H9 (cell line): ENCODE measurements at regions not wholly inside any gene's neighbourhood (a gene's known extent, or its start where the extent isn't known, plus 50 kb on each side); places are given as distances from the start of the nearest gene placed in this dataset.

Experiments used
- DNase-seq: peaks from one replicate; pipeline ENCODE4 v3.0.0-alpha.2; 2017
- H2AFZ ChIP-seq: one replicate; pipeline ENCODE4 v1.6.1; 2013; ENCODE audit warnings: mild to moderate bottlenecking, low read length, control low read depth, moderate library complexity
- H2AK5ac ChIP-seq: 2 replicates; pipeline ENCODE4 v1.6.1; 2013; ENCODE audit warnings: low read length, control low read depth, mixed read lengths; ENCODE audit not compliant: insufficient read length
- H2BK120ac ChIP-seq: one replicate; pipeline ENCODE4 v1.6.1; 2013; ENCODE audit warnings: low read depth, mild to moderate bottlenecking, low read length, control low read depth, inconsistent platforms; ENCODE audit not compliant: poor library complexity, severe bottlenecking
- H2BK12ac ChIP-seq: 2 replicates; pipeline ENCODE4 v1.6.1; 2013; ENCODE audit warnings: low read length, control low read depth, mixed read lengths, low read depth; ENCODE audit not compliant: insufficient read length
- H2BK15ac ChIP-seq: 2 replicates; pipeline ENCODE4 v1.6.1; 2013; ENCODE audit warnings: low read depth, low read length, control low read depth
- H2BK20ac ChIP-seq: one replicate; pipeline ENCODE4 v1.6.1; 2013; ENCODE audit warnings: low read depth, mild to moderate bottlenecking, low read length, control low read depth, inconsistent platforms; ENCODE audit not compliant: poor library complexity, severe bottlenecking
- H2BK5ac ChIP-seq: 2 replicates; pipeline ENCODE4 v1.6.1; 2013; ENCODE audit warnings: low read length, control low read depth, mixed read lengths; ENCODE audit not compliant: insufficient read length
- H3K14ac ChIP-seq: 2 replicates; pipeline ENCODE4 v1.6.1; 2013; ENCODE audit warnings: low read length, control low read depth; ENCODE audit not compliant: insufficient read depth
- H3K18ac ChIP-seq: 2 replicates; pipeline ENCODE4 v1.6.1; 2013; ENCODE audit warnings: low read depth, mild to moderate bottlenecking, mixed read lengths, low read length, control low read depth; ENCODE audit not compliant: insufficient read length
- H3K23ac ChIP-seq: 2 replicates; pipeline ENCODE4 v1.6.1; 2013; ENCODE audit warnings: low read length, control low read depth, mixed read lengths, low read depth; ENCODE audit not compliant: insufficient read length
- H3K23me2 ChIP-seq: 2 replicates; pipeline ENCODE4 v1.6.1; 2013; ENCODE audit warnings: low read depth, mild to moderate bottlenecking, mixed read lengths, low read length, control low read depth; ENCODE audit not compliant: insufficient read length, poor library complexity, severe bottlenecking
- H3K27ac ChIP-seq: 2 replicates; pipeline ENCODE4 v1.5.1; 2013; ENCODE audit warnings: low read length, control low read depth, mixed read lengths, low read depth; ENCODE audit not compliant: insufficient read length
- H3K27me3 ChIP-seq: 2 replicates; pipeline ENCODE4 v1.6.1; 2013; ENCODE audit warnings: low read length, control low read depth, inconsistent platforms; ENCODE audit not compliant: insufficient read depth
- H3K4ac ChIP-seq: 2 replicates; pipeline ENCODE4 v1.6.1; 2013; ENCODE audit warnings: low read depth, mild to moderate bottlenecking, control low read depth, inconsistent platforms, low read length, moderate library complexity
- H3K4me1 ChIP-seq: 2 replicates; pipeline ENCODE4 v1.6.1; 2013; ENCODE audit warnings: low read length, control low read depth, inconsistent platforms; ENCODE audit not compliant: insufficient read depth
- H3K4me2 ChIP-seq: 2 replicates; pipeline ENCODE4 v1.6.1; 2013; ENCODE audit warnings: low read length, control low read depth, mixed read lengths; ENCODE audit not compliant: insufficient read length, insufficient read depth
- H3K56ac ChIP-seq: 2 replicates; pipeline ENCODE4 v1.6.1; 2013; ENCODE audit warnings: low read depth, mild to moderate bottlenecking, mixed read lengths, low read length, control low read depth; ENCODE audit not compliant: insufficient read length
- H3K79me1 ChIP-seq: 2 replicates; pipeline ENCODE4 v1.6.1; 2013; ENCODE audit warnings: low read depth, mild to moderate bottlenecking, moderate library complexity, low read length, control low read depth, inconsistent platforms; ENCODE audit not compliant: insufficient read depth, poor library complexity, severe bottlenecking
- H3K79me2 ChIP-seq: 2 replicates; pipeline ENCODE4 v1.6.1; 2013; ENCODE audit warnings: low read length, control low read depth, inconsistent platforms; ENCODE audit not compliant: insufficient read depth
- H3K9ac ChIP-seq: 2 replicates; pipeline ENCODE4 v1.6.1; 2013; ENCODE audit warnings: low read length, control low read depth, mixed read lengths; ENCODE audit not compliant: insufficient read length; ENCODE audit errors: extremely low read depth
- H3K9me3 ChIP-seq: one replicate; pipeline ENCODE4 v1.6.1; 2013; ENCODE audit warnings: low read depth, low read length, inconsistent platforms; ENCODE audit not compliant: control insufficient read depth
- H3T11ph ChIP-seq: one replicate; pipeline ENCODE4 v1.6.1; 2013; ENCODE audit warnings: mild to moderate bottlenecking, low read length, control low read depth, inconsistent platforms
- H4K20me1 ChIP-seq: one replicate; pipeline ENCODE4 v1.6.1; 2013; ENCODE audit not compliant: control insufficient read depth, insufficient read length, insufficient read depth
- H4K5ac ChIP-seq: 2 replicates; pipeline ENCODE4 v1.6.1; 2013; ENCODE audit warnings: low read depth, mild to moderate bottlenecking, mixed read lengths, low read length, control low read depth; ENCODE audit not compliant: insufficient read length
- H4K8ac ChIP-seq: replicated peaks from 2 replicates; pipeline ENCODE4 v1.6.1; 2013; ENCODE audit warnings: low read length, control low read depth, mixed read lengths, low read depth; ENCODE audit not compliant: insufficient read length
- H4K91ac ChIP-seq: 2 replicates; pipeline ENCODE4 v1.6.1; 2013; ENCODE audit warnings: low read depth, mild to moderate bottlenecking, moderate library complexity, mixed read lengths, low read length, control low read depth; ENCODE audit not compliant: insufficient read length
- H3K27ac Mint-ChIP-seq, 3 experiments: 2 replicates in 2 of 3; 3 replicates in 1 of 3; pipeline ENCODE4 v1.8.0; 2020 to 2021; ENCODE audit warnings: mixed read lengths in 3 of 3, mild to moderate bottlenecking in 1 of 3, moderate library complexity in 1 of 3
- H3K27me3 Mint-ChIP-seq: 2 replicates; pipeline ENCODE4 v1.8.0; 2021; ENCODE audit warnings: low read depth, mild to moderate bottlenecking, moderate library complexity, mixed read lengths
- H3K36me3 Mint-ChIP-seq, 3 experiments: 2 replicates in 2 of 3; 3 replicates in 1 of 3; pipeline ENCODE4 v1.8.0; 2020 to 2021; ENCODE audit warnings: low read depth in 3 of 3, mixed read lengths in 3 of 3; ENCODE audit not compliant: insufficient read depth in 1 of 3
- H3K4me1 Mint-ChIP-seq, 2 experiments: 2 replicates each; pipeline ENCODE4 v1.8.0; 2020; ENCODE audit warnings: mixed read lengths in 2 of 2
- H3K4me3 Mint-ChIP-seq, 2 experiments: 2 replicates in 1 of 2; 3 replicates in 1 of 2; pipeline ENCODE4 v1.8.0; 2020 to 2021; ENCODE audit warnings: mild to moderate bottlenecking in 2 of 2, mixed read lengths in 2 of 2, moderate library complexity in 1 of 2
- H3K9me3 Mint-ChIP-seq, 2 experiments: 2 replicates in 1 of 2; 3 replicates in 1 of 2; pipeline ENCODE4 v1.8.0; 2020; ENCODE audit warnings: mild to moderate bottlenecking in 2 of 2, mixed read lengths in 2 of 2, moderate library complexity in 1 of 2
- WGBS: extraction: QIAGEN DNeasy Blood & Tissue Kit; methylation state at CpG from one replicate; pipeline ENCODE4 v1.1.7; 2013; ENCODE audit warnings: missing lambda C conversion rate, low lambda C conversion rate, mixed read lengths; ENCODE audit not compliant: insufficient read length; ENCODE audit errors: extremely low coverage; 5-methylcytosine and 5-hydroxymethylcytosine counted together
- TF ChIP-seq, protein P1 (sequence below): fragments of 200-600 bp; sonication (generic); conservative IDR thresholded peaks from 3 replicates; pipeline ENCODE4 v1.8.0; 2021; ENCODE audit warnings: antibody characterized with exemption, mild to moderate bottlenecking

DNA sequence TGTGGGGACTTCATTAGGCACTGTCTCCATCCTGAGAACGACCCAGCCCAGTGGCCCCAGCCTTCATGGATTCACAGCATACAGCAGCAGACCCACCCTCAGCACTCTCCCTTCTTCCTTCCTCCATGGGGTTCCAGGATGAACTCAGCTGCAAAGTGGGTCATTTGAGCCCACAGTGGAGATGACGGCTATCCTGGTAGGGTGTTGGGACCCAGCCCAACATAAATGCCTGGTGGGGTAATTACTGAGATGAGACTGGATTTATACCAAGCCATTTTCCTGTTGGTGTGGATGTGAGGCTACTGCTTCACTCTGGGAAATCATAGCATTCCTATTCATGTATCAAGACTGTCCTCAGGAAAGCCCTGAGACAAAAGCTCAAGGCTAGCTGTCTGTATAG, 536.7 kb upstream of the TNP1 start:
- no peak overlapping the region for H3T11ph ChIP-seq
- no peak overlapping the region for H2BK12ac ChIP-seq
- no peak overlapping the region for H3K4ac ChIP-seq
- H3K9ac ChIP-seq, result no peak overlapping the region
- TF ChIP-seq, protein P1, sequence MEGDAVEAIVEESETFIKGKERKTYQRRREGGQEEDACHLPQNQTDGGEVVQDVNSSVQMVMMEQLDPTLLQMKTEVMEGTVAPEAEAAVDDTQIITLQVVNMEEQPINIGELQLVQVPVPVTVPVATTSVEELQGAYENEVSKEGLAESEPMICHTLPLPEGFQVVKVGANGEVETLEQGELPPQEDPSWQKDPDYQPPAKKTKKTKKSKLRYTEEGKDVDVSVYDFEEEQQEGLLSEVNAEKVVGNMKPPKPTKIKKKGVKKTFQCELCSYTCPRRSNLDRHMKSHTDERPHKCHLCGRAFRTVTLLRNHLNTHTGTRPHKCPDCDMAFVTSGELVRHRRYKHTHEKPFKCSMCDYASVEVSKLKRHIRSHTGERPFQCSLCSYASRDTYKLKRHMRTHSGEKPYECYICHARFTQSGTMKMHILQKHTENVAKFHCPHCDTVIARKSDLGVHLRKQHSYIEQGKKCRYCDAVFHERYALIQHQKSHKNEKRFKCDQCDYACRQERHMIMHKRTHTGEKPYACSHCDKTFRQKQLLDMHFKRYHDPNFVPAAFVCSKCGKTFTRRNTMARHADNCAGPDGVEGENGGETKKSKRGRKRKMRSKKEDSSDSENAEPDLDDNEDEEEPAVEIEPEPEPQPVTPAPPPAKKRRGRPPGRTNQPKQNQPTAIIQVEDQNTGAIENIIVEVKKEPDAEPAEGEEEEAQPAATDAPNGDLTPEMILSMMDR, result no peak
- peaks cover 3 to 4% (median 4%) of the 10 kb centered on the region in 3 experiments; a peak in 6 of 7 replicates for H3K36me3 Mint-ChIP-seq
- H4K8ac ChIP-seq, result no peak overlapping the region
- no peaks in the 10 kb centered on the region for H3K79me2 ChIP-seq
- H4K91ac ChIP-seq, result no peak overlapping the region
- WGBS, result no CpG with 5 or more reads among the region's 2 CpGs
- no peaks in the 10 kb centered on the region for H3K4me1 ChIP-seq
- H3K27me3 ChIP-seq, result no peaks in the 10 kb centered on the region
- no peak for DNase-seq
- no peak overlapping the region for H2AK5ac ChIP-seq
- no peak overlapping the region for H3K23ac ChIP-seq
- H3K79me1 ChIP-seq, result no peaks in the 10 kb centered on the region
- H3K14ac ChIP-seq, result no peak overlapping the region
- H3K9me3 ChIP-seq, result no peaks in the 10 kb centered on the region
- H3K27me3 Mint-ChIP-seq, result no peaks in the 10 kb centered on the region; the same call in none of the 2 replicates
- no peak overlapping the region for H3K18ac ChIP-seq
- no peak overlapping the region for H4K5ac ChIP-seq
- no peak overlapping the region for H3K4me3 Mint-ChIP-seq
- no peaks in the 10 kb centered on the region for H3K23me2 ChIP-seq
- peaks cover 4 to 7% of the 10 kb centered on the region in 2 experiments; a peak in 4 of 5 replicates for H3K9me3 Mint-ChIP-seq
- H2BK20ac ChIP-seq, result no peak overlapping the region
- H3K27ac ChIP-seq, result no peak overlapping the region
- no peak overlapping the region for H3K56ac ChIP-seq
- H2BK120ac ChIP-seq, result no peak overlapping the region
- no peak overlapping the region for H3K4me2 ChIP-seq
- H2BK15ac ChIP-seq, result no peak overlapping the region
- no peaks in the 10 kb centered on the region for H4K20me1 ChIP-seq
- H3K4me1 Mint-ChIP-seq, result no peaks in the 10 kb centered on the region
- H2AFZ ChIP-seq, result no peak overlapping the region
- no peak overlapping the region for H2BK5ac ChIP-seq
- no peak overlapping the region for H3K27ac Mint-ChIP-seq
